ENCODE measurements at regions not wholly inside any gene's neighbourhood (a gene's known extent, or its start where the extent isn't known, plus 50 kb on each side); places are given as distances from the start of the nearest gene placed in this dataset.

DNA sequence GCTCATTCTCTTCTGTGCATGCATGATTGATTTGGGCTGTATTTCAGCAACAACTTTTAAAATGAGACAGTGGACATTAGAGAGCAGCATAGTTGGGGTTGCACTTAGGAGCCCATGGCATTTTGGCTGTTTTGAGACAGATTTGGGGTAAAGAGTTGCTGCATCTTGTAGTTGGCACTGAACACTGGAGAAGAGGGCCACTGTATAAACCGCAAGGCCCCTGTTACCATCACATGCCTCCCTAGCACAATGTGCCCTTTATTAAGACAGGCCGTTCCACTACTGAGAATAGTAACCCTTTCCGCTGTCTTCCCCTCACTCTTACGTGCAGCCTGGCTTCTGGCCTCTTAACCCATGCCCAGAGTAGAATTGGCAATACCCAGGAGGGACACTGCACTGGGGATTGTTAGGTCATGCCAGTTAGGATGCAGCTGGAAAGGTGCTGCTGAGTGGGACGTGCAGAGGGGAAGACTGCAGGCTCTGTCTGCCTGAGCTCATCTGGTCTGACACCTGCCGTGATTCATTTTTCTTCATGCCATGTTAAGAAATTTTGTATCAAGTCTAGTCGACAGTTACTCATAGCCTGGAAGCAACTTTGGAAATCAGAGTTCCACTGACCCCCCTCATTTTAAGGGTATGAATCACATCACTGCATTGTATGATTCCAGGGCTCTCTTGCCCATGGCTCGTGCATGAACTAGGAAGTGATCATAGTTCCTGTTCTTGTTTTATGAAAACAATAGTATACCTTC lies 146.9 kb upstream of the DMRT1 start:
- no peak for DNase-seq (ENCODE audit: low read depth)

DNA sequence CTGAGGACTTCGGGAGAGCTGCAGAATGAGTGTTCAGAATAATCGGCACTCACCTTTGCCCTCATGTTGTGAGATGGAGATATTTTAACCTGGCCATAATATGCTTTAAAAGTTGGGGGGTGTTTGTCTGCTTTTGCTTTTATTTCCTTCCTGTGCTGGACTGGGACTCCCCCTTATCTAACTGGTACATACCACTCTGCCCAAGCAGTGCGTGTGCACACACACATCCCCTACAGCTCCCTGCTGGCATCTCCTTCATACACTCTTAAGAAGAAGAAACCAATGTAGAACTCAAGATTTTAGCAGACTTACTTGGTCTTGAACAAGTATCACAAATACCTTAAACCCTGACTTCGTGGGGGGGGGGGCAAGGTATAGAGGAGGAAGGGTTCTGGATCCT lies 146.2 kb upstream of the DMRT1 start:
- in situ Hi-C loops (cut with HindIII; ENCODE audit: low pct_unique_long_range_greater_than_20kb, low sequenced_read_pairs): no loop called here
- no peak for DNase-seq (ENCODE audit: low read depth)

More for the DNA sequence above, 146.9 kb upstream of the DMRT1 start:
- in situ Hi-C loops (cut with HindIII; ENCODE audit: low pct_unique_long_range_greater_than_20kb, low sequenced_read_pairs): no loop called here

DNA sequence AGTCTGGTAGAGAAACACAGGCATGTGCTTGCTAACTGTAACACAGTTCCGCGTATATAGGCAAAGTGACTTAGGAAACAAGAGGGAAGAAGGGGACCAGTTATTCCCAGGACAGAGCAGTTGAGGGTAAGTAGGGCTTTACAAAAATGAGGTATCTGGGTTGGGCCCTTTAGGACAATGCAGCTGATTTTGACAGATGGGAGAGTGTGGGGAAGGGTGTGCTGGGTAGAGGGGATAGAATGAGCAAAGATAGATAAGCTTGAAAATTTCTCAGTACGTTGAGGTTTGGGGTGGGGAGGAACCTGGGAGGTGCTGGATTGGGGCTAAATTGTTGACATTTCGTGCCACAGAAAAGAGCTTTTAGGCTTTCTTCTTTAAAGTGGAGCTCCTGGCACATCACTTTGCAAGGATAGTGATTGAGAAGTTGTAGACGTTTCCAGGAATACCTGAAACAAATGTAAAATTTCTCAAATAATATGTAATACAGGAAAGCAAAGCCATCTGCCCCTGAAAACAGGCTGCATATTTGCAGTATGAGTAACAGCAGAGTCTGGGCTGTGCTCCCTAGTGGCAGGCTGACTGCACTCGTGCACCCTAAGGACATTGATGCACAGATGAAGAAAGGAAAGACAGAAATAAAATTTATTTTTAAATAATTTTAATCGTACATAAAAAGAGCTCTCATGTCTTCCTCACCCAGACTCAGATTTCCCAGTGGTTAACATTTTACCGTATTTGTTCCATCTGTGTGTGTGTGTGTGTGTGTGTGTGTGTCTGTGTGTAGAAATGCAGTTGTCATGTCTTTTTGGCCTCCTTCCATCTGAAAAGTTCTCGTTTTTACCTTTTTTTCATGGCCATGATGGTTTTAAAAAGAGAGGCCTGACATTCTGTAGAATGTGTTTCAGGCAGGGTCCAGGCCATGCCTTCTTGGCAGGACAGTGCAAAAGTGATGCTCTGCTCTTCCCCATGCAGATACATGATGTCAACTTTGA lies 144.9 kb upstream of the DMRT1 start:
- in situ Hi-C loops (cut with HindIII; ENCODE audit: low pct_unique_long_range_greater_than_20kb, low sequenced_read_pairs): no loop called here
- DNase-seq (ENCODE audit: low read depth): no peak

DNA sequence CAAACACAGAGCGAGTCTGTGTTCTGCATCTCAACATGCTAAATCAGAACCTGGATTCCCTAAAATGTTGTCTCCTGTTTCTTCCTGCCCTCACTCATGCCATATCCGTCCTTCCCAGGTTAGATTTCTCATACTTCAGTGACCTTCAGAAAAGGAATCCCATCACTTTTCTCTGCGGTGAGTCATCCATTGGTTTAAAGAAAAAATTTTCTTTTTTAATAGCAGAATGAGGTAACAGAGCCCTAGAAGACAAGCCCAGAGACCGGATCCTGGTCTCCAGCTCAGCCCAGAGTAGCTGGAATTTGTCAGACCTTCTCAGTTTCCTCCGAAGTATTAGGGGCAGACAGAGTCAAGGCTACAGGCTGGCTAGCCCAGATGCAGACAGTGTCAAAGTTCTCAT lies 143.2 kb upstream of the DMRT1 start:
- in situ Hi-C loops (cut with HindIII; ENCODE audit: low pct_unique_long_range_greater_than_20kb, low sequenced_read_pairs): no loop called here
- no peak for DNase-seq (ENCODE audit: low read depth)

DNA sequence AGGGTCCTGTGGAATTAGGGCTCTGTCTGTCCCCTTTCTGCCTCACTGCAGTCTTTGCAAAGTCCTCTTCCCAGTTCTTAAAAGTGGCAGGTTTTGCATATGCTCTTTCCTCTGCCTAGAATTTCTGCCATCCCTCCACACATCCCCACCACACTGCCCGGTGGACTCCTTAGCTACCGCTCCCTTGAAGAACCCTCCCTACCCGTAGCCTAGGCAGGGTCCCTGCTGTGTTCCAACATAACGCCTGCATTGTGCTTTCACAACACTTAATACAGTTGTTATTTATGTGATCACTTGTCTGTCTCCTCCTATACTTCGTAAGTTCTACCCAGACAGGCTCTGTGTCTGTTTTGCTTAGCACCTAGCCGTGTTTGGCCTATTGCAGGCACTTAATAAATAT lies 142.5 kb upstream of the DMRT1 start:
- DNase-seq (ENCODE audit: low read depth): no peak
- in situ Hi-C loops (cut with HindIII; ENCODE audit: low pct_unique_long_range_greater_than_20kb, low sequenced_read_pairs): no loop called here

DNA sequence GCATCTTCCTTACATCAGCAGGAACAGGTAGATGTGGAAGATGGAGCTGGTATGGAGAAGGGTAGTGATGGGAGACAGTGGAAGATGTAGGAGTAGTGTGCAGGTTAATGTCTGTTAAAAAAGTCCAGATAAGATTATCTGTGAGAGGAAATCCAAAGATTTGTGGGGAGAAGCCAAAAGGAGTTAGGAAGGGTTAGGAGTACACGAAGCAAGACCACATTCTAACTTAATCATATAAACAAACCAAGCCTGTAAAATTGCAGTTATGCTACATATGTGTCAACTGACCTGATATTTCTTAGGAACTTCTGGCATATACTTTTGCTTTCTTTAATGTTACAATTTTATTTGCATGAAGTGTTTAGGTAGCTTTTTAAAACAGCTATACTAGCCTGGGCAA lies 142.1 kb upstream of the DMRT1 start:
- no peak for DNase-seq (ENCODE audit: low read depth)
- in situ Hi-C loops (cut with HindIII; ENCODE audit: low pct_unique_long_range_greater_than_20kb, low sequenced_read_pairs): no loop called here

DNA sequence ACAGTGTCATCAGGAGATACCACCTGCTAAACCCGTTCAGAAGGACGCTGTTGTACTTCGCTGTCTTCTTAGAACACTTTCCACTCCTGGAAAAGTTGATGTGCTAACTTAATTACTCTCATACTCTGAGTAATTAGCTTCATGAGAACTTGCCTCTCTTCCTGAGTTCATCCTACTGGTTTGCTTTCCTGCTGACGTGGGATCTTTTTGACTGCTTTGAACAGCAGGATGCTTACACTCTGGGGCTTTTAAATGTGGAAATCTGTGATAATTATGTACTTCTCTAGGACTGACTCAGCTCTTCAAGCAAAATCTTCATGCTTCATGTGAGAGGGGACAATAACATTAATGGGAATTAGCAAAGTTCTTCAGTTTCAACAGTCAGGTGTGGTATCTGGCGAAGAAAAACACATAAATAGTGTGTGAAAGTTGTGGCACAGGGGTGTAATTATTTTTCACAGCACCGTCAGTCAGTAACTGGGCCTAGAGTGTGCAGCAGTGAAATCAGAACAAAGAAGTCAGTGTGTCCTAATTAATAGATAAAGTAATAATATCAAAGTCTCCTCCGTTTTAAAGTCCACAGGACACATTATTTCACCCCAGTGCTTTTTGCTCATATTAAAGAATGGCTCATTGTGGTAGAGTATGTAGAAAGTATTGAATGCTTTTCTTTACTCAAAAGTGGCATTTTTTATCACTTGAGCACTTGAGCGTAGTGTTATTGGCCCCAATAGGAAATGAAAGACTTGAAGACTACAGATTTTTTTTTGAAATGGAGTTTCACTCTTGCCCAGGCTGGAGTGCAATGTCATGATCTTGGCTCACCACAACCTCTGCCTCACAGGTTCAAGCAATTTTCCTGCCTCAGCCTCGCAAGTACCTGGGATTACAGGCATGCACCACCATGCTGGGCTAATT lies 140.9 kb upstream of the DMRT1 start:
- no peak for DNase-seq (ENCODE audit: low read depth)
- in situ Hi-C loops (cut with HindIII; ENCODE audit: low pct_unique_long_range_greater_than_20kb, low sequenced_read_pairs): no loop called here

DNA sequence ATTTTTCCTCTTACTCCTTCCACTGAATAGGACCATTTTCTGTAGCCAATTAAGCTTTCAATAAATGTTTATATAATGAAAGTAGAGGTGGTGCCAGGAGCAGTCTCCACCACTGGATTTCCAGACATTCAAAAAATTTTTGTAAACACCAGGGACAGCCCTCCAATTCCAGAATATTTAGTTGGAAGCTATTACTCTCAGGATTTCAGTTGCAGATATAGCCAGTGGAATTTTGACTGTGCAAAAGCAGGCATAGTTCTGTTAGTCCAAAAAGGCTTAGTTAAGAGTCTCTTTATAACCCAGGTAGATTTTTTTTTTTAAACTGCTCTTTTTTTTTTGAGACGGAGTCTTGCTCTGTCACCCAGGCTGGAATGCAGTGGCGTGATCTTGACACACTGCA lies 138.1 kb upstream of the DMRT1 start:
- DNase-seq (ENCODE audit: low read depth): no peak
- in situ Hi-C loops (cut with HindIII; ENCODE audit: low pct_unique_long_range_greater_than_20kb, low sequenced_read_pairs): no loop called here

DNA sequence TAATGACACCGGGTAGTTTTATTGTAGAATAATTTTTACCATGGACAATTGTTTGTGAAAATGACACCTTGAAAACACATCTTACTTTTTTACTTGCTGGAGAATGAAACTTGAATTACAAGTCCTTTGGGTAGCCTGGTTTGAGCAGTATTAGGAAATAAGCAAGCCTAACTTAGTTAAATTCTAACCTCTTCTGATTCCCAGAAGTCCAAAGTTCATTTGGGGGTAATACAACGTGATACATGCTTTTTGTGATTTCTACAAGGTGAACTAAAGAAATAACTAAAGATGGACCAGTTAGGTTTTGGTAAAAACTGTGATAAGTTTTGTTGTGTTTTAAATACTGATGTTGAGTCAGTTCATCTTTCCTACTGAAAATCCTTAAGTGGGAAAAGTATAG lies 135.4 kb upstream of the DMRT1 start:
- DNase-seq (ENCODE audit: low read depth): no peak
- in situ Hi-C loops (cut with HindIII; ENCODE audit: low pct_unique_long_range_greater_than_20kb, low sequenced_read_pairs): no loop called here

DNA sequence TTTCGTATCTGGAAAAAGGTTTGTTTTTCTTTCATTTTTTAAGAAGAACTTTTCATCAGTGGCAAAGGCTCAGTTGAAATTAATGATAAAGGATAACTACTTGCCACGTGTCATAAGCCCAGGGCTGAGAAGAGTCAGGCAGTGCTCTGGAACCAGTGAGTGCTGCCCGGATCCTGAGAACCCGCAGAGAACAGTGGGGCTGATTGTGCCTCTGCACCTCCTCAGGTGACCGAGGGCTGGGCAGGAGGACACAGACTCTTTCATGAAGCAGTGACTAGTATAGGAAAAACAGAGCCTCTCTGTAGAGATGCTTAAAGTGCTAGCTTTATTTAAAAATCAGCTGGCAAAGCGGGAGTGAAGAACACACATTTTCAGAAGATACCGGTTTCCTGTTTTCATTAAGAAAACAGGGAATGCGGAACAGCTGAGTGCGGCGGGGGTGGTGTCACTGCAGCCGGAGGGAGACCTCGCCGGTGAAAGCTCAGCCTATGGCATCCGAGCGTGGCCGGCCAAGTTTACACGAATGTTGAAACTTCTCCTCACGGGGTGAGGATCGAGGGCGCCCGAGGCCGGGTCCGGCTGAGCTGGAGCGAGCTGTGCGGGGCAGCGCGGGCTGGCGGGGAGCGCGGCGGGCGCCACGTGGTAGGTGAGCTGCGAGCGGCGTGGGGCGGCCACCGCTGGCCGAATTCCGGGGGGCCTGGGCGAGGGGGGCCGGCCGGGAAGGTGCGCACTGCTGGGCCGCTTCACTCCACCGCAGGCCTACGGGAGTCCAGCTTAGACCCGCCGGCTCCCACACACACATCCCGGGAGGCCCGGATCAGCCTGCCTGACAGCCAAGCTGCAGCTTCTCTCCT lies 134.7 kb upstream of the DMRT1 start:
- no peak for DNase-seq (ENCODE audit: low read depth)
- in situ Hi-C loops (cut with HindIII; ENCODE audit: low pct_unique_long_range_greater_than_20kb, low sequenced_read_pairs): no loop called here

DNA sequence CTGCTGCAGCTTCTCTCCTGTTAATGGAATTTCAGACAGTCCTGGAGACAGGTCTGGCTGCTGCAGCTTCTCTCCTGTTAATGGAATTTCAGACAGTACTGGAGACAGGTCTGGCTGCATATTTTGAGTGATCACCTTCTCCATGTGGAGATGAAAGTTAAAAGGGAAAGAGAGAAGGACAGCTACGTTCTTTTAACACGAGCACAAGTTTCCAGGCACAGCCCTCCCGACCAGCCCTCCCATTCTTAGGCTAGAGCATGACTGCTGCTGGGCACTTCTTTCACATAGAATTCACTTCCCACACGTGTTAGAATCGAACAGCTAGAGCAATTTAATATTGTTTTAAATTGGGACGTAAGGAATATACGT lies 133.3 kb upstream of the DMRT1 start:
- in situ Hi-C loops (cut with HindIII; ENCODE audit: low pct_unique_long_range_greater_than_20kb, low sequenced_read_pairs): no loop called here
- no peak for DNase-seq (ENCODE audit: low read depth)

DNA sequence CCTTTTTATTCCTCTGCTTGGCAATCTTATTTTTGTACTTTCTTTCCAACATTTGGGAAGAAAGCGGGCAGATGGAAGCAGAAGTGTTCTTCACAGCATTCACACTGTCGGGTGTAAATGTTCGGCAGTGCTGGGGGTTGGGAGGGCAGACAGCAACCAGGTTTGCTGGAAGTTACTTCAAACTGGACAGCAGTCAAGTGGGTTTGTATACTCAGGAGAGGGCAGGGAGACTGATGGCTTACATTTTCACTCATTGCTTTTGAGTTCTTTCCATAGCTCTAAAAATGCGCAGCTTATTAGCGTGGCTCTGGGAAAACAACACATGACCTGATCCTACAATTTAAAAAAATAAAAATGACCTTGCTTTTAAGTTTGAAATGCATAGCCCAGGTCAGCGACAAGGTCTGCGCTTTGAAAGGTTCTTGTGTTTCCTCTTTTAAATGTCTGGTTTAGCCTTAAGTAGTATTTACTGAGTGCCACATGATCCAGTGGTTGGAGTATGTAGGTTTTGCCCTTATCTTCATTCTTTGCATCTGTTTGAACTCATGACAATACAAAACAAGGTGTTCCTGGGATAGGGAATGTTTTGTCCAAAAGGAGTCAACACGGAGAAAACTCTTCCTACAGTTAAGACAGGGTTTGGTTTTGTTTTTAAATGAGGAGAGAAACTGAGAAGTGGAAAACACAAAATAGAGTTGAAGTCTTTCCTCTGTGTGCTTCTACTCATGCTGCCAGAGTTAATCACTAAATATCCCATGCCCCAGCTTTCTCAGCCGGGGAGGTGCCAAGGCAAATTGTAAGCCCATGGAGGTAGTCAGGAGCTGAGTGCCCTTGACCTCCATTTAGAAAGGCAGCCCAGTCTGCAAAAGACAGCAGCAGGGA lies 132.7 kb upstream of the DMRT1 start:
- no peak for DNase-seq (ENCODE audit: low read depth)
- in situ Hi-C loops (cut with HindIII; ENCODE audit: low pct_unique_long_range_greater_than_20kb, low sequenced_read_pairs): no loop called here

DNA sequence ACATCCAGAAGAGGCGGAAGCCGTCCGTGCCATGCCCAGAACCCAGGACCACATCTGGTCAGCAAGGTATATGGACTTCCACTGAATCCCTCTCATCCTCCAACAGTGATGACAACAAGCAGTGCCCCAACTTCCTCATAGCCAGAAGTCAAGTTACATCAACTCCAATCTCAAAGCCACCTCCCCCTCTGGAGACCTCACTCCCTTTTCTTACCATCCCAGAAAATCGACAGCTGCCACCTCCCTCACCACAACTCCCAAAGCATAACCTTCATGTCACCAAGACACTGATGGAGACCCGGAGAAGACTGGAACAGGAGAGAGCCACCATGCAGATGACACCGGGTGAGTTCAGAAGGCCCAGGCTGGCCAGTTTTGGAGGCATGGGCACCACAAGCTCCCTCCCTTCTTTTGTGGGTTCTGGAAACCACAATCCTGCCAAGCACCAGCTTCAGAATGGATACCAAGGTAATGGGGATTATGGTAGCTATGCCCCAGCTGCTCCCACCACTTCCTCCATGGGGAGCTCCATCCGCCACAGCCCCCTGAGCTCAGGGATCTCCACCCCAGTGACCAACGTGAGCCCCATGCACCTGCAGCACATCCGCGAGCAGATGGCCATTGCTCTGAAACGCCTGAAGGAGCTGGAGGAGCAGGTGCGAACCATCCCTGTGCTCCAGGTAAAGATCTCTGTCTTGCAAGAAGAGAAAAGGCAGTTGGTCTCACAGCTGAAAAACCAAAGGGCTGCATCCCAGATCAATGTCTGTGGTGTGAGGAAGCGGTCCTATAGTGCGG lies 130.3 kb upstream of the DMRT1 start:
- in situ Hi-C loops (cut with HindIII; ENCODE audit: low pct_unique_long_range_greater_than_20kb, low sequenced_read_pairs): no loop called here
- DNase-seq (ENCODE audit: low read depth): no peak

DNA sequence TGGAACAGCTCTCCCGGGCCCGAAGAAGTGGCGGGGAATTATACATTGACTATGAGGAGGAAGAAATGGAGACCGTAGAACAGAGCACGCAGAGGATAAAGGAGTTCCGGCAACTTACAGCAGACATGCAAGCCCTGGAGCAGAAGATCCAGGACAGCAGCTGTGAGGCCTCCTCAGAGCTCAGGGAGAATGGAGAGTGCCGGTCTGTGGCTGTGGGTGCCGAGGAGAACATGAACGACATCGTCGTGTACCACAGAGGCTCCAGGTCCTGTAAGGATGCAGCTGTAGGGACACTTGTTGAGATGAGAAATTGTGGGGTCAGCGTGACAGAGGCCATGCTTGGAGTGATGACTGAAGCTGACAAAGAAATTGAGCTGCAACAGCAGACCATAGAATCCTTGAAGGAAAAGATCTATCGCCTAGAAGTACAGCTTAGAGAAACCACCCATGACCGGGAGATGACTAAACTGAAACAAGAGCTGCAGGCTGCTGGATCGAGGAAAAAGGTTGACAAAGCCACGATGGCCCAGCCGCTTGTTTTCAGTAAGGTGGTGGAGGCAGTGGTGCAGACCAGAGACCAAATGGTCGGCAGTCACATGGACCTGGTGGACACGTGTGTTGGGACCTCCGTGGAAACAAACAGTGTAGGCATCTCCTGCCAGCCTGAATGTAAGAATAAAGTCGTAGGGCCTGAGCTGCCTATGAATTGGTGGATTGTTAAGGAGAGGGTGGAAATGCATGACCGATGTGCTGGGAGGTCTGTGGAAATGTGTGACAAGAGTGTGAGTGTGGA lies 129.5 kb upstream of the DMRT1 start:
- in situ Hi-C loops (cut with HindIII; ENCODE audit: low pct_unique_long_range_greater_than_20kb, low sequenced_read_pairs): no loop called here

DNA sequence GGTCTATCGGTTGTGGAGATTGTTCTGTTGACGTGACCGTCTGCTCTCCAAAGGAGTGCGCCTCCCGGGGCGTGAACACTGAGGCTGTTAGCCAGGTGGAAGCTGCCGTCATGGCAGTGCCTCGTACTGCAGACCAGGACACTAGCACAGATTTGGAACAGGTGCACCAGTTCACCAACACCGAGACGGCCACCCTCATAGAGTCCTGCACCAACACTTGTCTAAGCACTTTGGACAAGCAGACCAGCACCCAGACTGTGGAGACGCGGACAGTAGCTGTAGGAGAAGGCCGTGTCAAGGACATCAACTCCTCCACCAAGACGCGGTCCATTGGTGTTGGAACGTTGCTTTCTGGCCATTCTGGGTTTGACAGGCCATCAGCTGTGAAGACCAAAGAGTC lies 128.9 kb upstream of the DMRT1 start:
- in situ Hi-C loops (cut with HindIII; ENCODE audit: low pct_unique_long_range_greater_than_20kb, low sequenced_read_pairs): no loop called here
- DNase-seq (ENCODE audit: low read depth): no peak

More for the DNA sequence above, 129.5 kb upstream of the DMRT1 start:
- no peak for DNase-seq (ENCODE audit: low read depth)
